HG03095 (cell line): ENCODE measurements at regions not wholly inside any gene's neighbourhood (a gene's known extent, or its start where the extent isn't known, plus 50 kb on each side); places are given as distances from the start of the nearest gene placed in this dataset.
"Not testable (repeated sequence)": the region's sequence is repeated elsewhere in the genome, so short reads cannot be mapped to it uniquely, and the experiment has no call there.

ENCODE experiments used
- ATAC-seq: cut with Tn5 transposase; IDR thresholded peaks from one replicate; pipeline ENCODE4 v1.9.1; 2021; ENCODE audit warnings: moderate library complexity; ENCODE audit not compliant: unreplicated experiment

- ATAC-seq = not testable (repeated sequence)
These were observed 56.2 kb upstream of the DDAH1 start for GRCh38 chr1:85520826-85521820.

GRCh38 chr1:85522458-85522857, 57.5 kb upstream of the DDAH1 start:
- ATAC-seq = not testable (repeated sequence)

GRCh38 chr1:85523061-85523460, 57.5 kb upstream of the CCN1 start:
- peak; percentile 54 for ATAC-seq

- not testable (repeated sequence) for ATAC-seq
These were observed 56.2 kb upstream of the CCN1 start for GRCh38 chr1:85524281-85524886.

GRCh38 chr1:85525591-85525991, 55.0 kb upstream of the CCN1 start:
- not testable (repeated sequence) for ATAC-seq

- ATAC-seq = not testable (repeated sequence)
These were observed 54.3 kb upstream of the CCN1 start for GRCh38 chr1:85526216-85526615.

GRCh38 chr1:85527145-85527544, 53.4 kb upstream of the CCN1 start:
- not testable (repeated sequence) for ATAC-seq
